Immature natural killer cell (primary cell): ENCODE measurements at regions not wholly inside any gene's neighbourhood (a gene's known extent, or its start where the extent isn't known, plus 50 kb on each side); places are given as distances from the start of the nearest gene placed in this dataset.

Source experiments
- DNase-seq, 3 donors: peaks; one replicate each; pipeline ENCODE4 v3.0.0; 2022; ENCODE audit warnings: mixed read lengths in 1 of 3
- H3K27ac Mint-ChIP-seq, 6 donors: one replicate each; pipeline ENCODE4 v1.8.0; 2020; ENCODE audit warnings: mixed read lengths in 6 of 6, mild to moderate bottlenecking in 5 of 6, inconsistent platforms in 4 of 6, moderate library complexity in 3 of 6
- H3K27me3 Mint-ChIP-seq, 3 donors: one replicate each; pipeline ENCODE4 v1.8.0; 2020 to 2021; ENCODE audit warnings: low read depth in 3 of 3, mild to moderate bottlenecking in 3 of 3, mixed read lengths in 3 of 3, moderate library complexity in 3 of 3, inconsistent platforms in 1 of 3
- H3K36me3 Mint-ChIP-seq, 3 donors: one replicate each; pipeline ENCODE4 v1.8.0; 2020; ENCODE audit warnings: mixed read lengths in 3 of 3, inconsistent platforms in 2 of 3, mild to moderate bottlenecking in 2 of 3
- H3K4me1 Mint-ChIP-seq, 2 donors: one replicate each; pipeline ENCODE4 v1.8.0; 2020; ENCODE audit warnings: inconsistent platforms in 2 of 2, mild to moderate bottlenecking in 2 of 2, mixed read lengths in 2 of 2, moderate library complexity in 1 of 2
- H3K4me3 Mint-ChIP-seq, 5 donors: one replicate each; pipeline ENCODE4 v1.8.0; 2020; ENCODE audit warnings: mild to moderate bottlenecking in 5 of 5, mixed read lengths in 5 of 5, inconsistent platforms in 3 of 5, moderate library complexity in 3 of 5
- H3K9me3 Mint-ChIP-seq, 6 donors: one replicate each; pipeline ENCODE4 v1.8.0; 2020; ENCODE audit warnings: mild to moderate bottlenecking in 6 of 6, mixed read lengths in 6 of 6, inconsistent platforms in 4 of 6, moderate library complexity in 3 of 6

- peaks cover 0 to 7% (median 0%) of the 10 kb centered on the region in 3 donors for H3K36me3 Mint-ChIP-seq
- no peak overlapping the region for H3K27ac Mint-ChIP-seq
- H3K27me3 Mint-ChIP-seq = peaks cover 0 to 3% (median 0%) of the 10 kb centered on the region in 3 donors
- H3K4me3 Mint-ChIP-seq = no peak overlapping the region
- no peaks in the 10 kb centered on the region for H3K4me1 Mint-ChIP-seq
- DNase-seq = no peak
- H3K9me3 Mint-ChIP-seq = peaks cover 3 to 14% (median 6%) of the 10 kb centered on the region in 6 donors
These were observed 98.5 kb upstream of the INSIG1 start for GRCh38 chr7:155198901-155199845.

- no peak overlapping the region for H3K27ac Mint-ChIP-seq
- no peak overlapping the region for H3K4me3 Mint-ChIP-seq
- H3K9me3 Mint-ChIP-seq = peaks cover 0 to 6% (median under 1%) of the 10 kb centered on the region in 6 donors
- peaks cover 5 to 10% (median 10%) of the 10 kb centered on the region in 3 donors for H3K27me3 Mint-ChIP-seq
- peaks cover 0 to under 1% (median 0%) of the 10 kb centered on the region in 3 donors for H3K36me3 Mint-ChIP-seq
- no peak for DNase-seq
- peaks cover 17 to 18% of the 10 kb centered on the region in 2 donors for H3K4me1 Mint-ChIP-seq
These were observed 96.2 kb upstream of the INSIG1 start for GRCh38 chr7:155201325-155202087.

GRCh38 chr7:155202106-155202871 lies 95.4 kb upstream of the INSIG1 start:
- no peaks in the 10 kb centered on the region for H3K36me3 Mint-ChIP-seq
- peaks cover 22 to 24% of the 10 kb centered on the region in 2 donors for H3K4me1 Mint-ChIP-seq
- no peak for DNase-seq
- peak overlapping the region in 2 of 6 donors; percentile 67 to 77 for H3K27ac Mint-ChIP-seq
- H3K4me3 Mint-ChIP-seq = no peak overlapping the region
- peaks cover 6 to 13% (median 8%) of the 10 kb centered on the region in 3 donors for H3K27me3 Mint-ChIP-seq
- H3K9me3 Mint-ChIP-seq = no peaks in the 10 kb centered on the region

- Mint-ChIP-seq H3K36me3 (no peaks in the 10 kb centered on the region), H3K4me1 (peaks cover 22 to 25% of the 10 kb centered on the region in 2 donors), H3K27ac (peak overlapping the region in 2 of 6 donors; percentile 15 to 31), H3K9me3 (no peaks in the 10 kb centered on the region), H3K4me3 (no peak overlapping the region), H3K27me3 (peaks cover 8 to 13% (median 8%) of the 10 kb centered on the region in 3 donors)
- DNase-seq = no peak
These were observed 94.4 kb upstream of the INSIG1 start for GRCh38 chr7:155203059-155203881.

- peaks cover 22 to 25% of the 10 kb centered on the region in 2 donors for H3K4me1 Mint-ChIP-seq
- H3K4me3 Mint-ChIP-seq = no peak overlapping the region
- peaks cover 8 to 15% (median 8%) of the 10 kb centered on the region in 3 donors for H3K27me3 Mint-ChIP-seq
- no peaks in the 10 kb centered on the region for H3K36me3 Mint-ChIP-seq
- H3K27ac Mint-ChIP-seq = peak overlapping the region in 4 of 6 donors; percentile 63 to 99 (median 96)
- no peak for DNase-seq
- H3K9me3 Mint-ChIP-seq = no peaks in the 10 kb centered on the region
These were observed 93.6 kb upstream of the INSIG1 start for GRCh38 chr7:155203882-155204691.

- peak in 1 of 3 donors; percentile 7 for DNase-seq
- peaks cover 8 to 15% (median 8%) of the 10 kb centered on the region in 3 donors for H3K27me3 Mint-ChIP-seq
- H3K27ac Mint-ChIP-seq = peak overlapping the region; percentile 95 to 99 (median 99)
- no peaks in the 10 kb centered on the region for H3K9me3 Mint-ChIP-seq
- H3K36me3 Mint-ChIP-seq = no peaks in the 10 kb centered on the region
- peaks cover 22 to 25% of the 10 kb centered on the region in 2 donors for H3K4me1 Mint-ChIP-seq
- H3K4me3 Mint-ChIP-seq = peak overlapping the region; percentile 82 to 96 (median 88)
These were observed 92.8 kb upstream of the INSIG1 start for GRCh38 chr7:155204744-155205367.

GRCh38 chr7:155205368-155206317 lies 92.0 kb upstream of the INSIG1 start:
- no peaks in the 10 kb centered on the region for H3K9me3 Mint-ChIP-seq
- H3K27me3 Mint-ChIP-seq = peaks cover 8 to 15% (median 8%) of the 10 kb centered on the region in 3 donors
- peak overlapping the region; percentile 82 to 96 (median 88) for H3K4me3 Mint-ChIP-seq
- no peaks in the 10 kb centered on the region for H3K36me3 Mint-ChIP-seq
- DNase-seq = peak; percentile 90 to 92 (median 91)
- H3K27ac Mint-ChIP-seq = peak overlapping the region; percentile 95 to 99 (median 99)
- peaks cover 22 to 25% of the 10 kb centered on the region in 2 donors for H3K4me1 Mint-ChIP-seq

- H3K4me3 Mint-ChIP-seq = peak overlapping the region; percentile 82 to 96 (median 88)
- H3K4me1 Mint-ChIP-seq = peaks cover 22 to 25% of the 10 kb centered on the region in 2 donors
- H3K27me3 Mint-ChIP-seq = peaks cover 8 to 15% (median 8%) of the 10 kb centered on the region in 3 donors
- H3K36me3 Mint-ChIP-seq = peaks cover 0 to 3% (median 0%) of the 10 kb centered on the region in 3 donors
- peak overlapping the region; percentile 95 to 99 (median 99) for H3K27ac Mint-ChIP-seq
- peak; percentile 60 to 67 (median 66) for DNase-seq
- no peaks in the 10 kb centered on the region for H3K9me3 Mint-ChIP-seq
These were observed 91.2 kb upstream of the INSIG1 start for GRCh38 chr7:155206318-155207020.

- Mint-ChIP-seq H3K27me3 (peaks cover 7 to 15% (median 8%) of the 10 kb centered on the region in 3 donors), H3K4me1 (peaks cover 22 to 25% of the 10 kb centered on the region in 2 donors), H3K4me3 (peak overlapping the region in 1 of 5 donors; percentile 8), H3K27ac (peak overlapping the region in 4 of 6 donors; percentile 62 to 99 (median 95)), H3K36me3 (peaks cover 0 to 3% (median 0%) of the 10 kb centered on the region in 3 donors), H3K9me3 (no peaks in the 10 kb centered on the region)
- no peak for DNase-seq
These were observed 90.2 kb upstream of the INSIG1 start for GRCh38 chr7:155207326-155208002.
